ENCODE measurements at regions not wholly inside any gene's neighbourhood (a gene's known extent, or its start where the extent isn't known, plus 50 kb on each side); places are given as distances from the start of the nearest gene placed in this dataset.

- no peak for DNase-seq
These were observed 190.7 kb upstream of the GBE1 start for GRCh38 chr3:81952141-81952540.

- DNase-seq, result no peak
These were observed 190.2 kb upstream of the GBE1 start for GRCh38 chr3:81951636-81952035.

DNA sequence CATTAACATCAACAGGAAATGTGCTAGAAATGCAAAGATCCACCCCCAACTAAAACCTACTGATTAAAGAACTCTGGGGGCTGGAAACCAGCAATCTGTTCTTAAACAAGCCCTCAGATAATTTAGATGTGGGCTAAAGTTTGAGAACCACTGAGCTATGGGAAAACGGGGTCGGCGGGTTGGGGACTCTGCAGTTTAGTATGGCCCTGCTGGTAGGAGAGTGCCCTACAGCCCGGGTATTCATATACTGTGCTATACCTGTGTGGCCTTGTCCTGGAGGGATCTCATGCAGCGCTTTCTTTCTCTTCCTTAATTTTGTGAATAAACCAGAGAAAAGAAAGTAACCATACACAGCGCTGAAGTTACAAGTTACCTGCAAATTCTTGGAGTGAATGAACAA lies 189.7 kb upstream of the GBE1 start:
- DNase-seq, result no peak

- no peak for DNase-seq
These were observed 185.9 kb upstream of the GBE1 start for GRCh38 chr3:81947359-81947758.

- no peak for DNase-seq
These were observed 177.2 kb upstream of the GBE1 start for GRCh38 chr3:81938681-81939080.

GRCh38 chr3:81936817-81937216 lies 175.4 kb upstream of the GBE1 start:
- no peak for DNase-seq

DNA sequence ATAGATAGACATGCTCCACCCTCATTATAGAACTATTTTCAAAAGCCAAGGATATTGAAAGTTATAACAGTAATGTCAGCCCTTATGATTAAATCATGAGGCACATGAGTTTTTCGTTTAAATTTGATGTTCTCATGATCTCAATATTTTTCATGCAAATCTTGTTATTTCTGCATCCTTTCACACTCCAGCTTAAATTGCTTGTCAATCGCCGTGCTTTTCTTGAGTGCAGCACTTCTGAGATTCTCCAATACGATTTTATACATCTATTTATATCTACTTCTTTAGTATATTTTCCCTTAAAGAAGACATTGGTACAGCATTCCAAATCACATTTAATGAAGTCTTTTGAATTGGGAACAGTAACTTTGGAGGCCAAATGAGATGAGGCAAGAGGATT lies 171.2 kb upstream of the GBE1 start:
- no peak for DNase-seq

DNA sequence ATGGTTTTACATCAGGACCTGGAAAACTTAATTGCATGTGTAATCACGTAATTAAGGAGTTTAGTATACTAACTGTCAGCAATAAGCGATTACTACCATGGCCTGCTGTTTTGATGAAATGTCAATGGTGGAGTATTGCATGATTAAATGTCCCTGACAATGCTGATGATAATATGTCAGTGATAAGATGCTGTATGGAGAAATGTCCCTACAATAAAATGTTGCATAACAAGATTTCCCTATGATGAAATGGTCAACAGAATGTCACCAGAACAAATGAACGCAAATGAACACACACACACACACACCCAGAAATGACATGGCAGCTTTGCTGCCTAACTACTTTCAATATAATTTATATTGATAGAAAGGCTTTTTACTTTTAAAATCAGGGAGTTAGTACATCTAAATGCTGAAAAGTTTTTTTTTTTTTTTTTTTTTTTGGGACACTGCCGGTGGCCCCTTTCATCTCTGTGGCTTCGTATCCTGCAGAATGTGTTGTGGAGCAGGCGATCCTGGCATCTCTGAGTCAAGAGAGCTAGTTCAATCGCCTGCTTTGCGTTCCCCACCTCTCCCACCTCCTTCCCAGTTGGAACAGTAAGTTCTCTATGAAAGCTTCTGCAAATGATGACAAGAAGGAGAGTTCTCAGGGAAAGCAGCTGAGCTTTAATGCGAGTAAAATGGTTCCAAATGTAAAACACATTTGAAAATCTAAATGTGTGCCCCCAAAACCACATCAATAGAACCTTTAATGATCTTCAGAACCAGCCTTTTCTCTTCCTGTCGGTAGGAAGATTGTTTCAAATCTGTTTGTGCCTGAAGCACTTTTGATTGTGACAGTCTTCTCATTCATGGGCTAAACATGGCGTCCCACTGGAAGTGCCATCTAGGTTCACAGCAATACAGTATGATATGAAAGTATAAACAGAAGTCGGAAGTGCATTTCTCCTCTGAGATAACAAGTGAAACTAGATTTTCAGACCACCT lies 170.1 kb upstream of the GBE1 start:
- no peak for DNase-seq

- DNase-seq, result no peak
These were observed 168.3 kb upstream of the GBE1 start for GRCh38 chr3:81929697-81930096.

DNA sequence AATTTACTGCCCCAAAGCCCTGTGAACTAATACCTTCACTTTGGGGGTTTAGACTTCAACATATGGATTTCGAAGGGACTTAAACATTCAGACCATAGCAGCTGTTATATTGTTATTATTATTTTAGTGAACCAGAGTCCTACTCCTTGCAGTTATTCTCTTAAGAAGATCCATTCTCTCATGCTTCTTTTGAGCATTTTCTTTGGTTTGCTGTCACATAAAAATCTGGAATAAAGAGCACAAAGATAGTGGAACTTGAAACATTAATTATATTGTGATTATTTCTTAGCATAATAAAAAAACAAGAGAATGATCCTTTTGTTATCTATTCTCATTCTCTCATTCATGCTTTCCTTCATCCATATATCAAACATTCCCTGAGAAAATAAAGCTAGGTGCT lies 166.4 kb upstream of the GBE1 start:
- no peak for DNase-seq

- DNase-seq, result no peak
These were observed 163.9 kb upstream of the GBE1 start for GRCh38 chr3:81925385-81925784.

DNA sequence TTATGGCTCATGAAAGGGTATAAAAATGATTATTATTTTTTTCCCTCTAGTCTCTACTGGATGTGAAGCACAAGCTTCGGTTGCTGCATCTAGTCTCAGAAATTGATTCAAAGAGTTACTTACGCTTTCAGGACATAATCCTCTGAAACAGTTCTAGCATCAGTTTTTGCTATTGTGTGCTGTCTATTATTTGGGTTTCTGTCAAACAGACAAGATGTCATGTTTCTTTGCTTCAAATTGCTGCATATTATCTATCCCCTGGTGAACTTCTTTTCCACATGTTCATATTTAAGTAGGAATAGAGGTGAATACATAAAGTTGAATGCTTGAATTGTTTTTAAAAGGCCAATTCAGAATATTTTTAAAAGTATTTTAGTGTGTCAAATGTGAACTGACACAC lies 161.6 kb upstream of the GBE1 start:
- no peak for DNase-seq

DNA sequence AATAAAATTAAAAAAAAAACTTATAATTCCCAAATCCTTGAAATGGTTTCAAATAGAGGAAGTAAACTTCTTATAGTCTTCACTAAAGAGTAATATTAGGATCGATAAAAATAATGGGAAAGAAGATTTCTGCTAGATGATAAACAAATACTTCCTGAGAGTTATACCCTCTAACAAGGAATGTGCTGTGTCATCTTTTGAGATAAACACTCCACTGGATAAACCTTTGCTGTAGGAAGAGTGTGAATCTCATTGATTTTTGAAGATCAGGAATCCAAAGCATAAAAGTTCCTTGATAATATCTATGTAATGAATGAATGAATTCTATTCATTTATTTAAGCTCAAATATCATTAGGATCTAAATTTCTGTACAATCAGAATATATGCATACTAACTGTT lies 161.0 kb upstream of the GBE1 start:
- DNase-seq, result no peak

GRCh38 chr3:81920816-81921215 lies 159.4 kb upstream of the GBE1 start:
- peak; percentile 34 for DNase-seq

GRCh38 chr3:81916890-81917289 lies 155.4 kb upstream of the GBE1 start:
- DNase-seq, result no peak

GRCh38 chr3:81913886-81914663 lies 152.6 kb upstream of the GBE1 start:
- DNase-seq, result peak; percentile 9

- DNase-seq, result no peak
These were observed 149.8 kb upstream of the GBE1 start for GRCh38 chr3:81911221-81911620.

DNA sequence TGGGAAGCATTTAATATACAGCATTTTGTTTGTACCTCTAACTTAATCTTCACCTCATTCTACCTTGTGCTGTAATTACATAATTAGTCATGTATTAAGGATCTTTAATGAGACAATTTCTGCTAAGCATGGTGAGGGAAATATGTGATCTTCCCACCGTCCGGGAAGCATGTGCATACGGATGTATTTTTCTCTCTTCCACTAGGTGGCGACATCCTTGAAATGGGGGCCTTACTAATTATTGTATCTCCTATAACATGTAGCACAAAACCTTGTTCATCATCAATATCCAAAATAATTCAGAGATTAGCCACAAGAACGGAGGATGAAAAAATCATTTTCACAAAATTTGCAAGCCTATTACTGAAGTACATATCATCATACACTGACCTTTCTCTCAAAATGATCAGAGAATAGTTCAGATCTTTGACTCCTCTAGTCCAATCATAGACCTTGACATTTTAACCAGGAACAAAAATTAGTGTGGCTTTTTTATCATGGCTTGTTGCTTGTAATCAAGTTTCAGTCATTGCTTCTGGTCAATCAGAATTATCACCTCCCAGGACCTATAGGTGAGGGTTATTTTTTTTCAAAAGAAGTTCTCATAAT lies 148.9 kb upstream of the GBE1 start:
- DNase-seq, result peak; percentile 32

DNA sequence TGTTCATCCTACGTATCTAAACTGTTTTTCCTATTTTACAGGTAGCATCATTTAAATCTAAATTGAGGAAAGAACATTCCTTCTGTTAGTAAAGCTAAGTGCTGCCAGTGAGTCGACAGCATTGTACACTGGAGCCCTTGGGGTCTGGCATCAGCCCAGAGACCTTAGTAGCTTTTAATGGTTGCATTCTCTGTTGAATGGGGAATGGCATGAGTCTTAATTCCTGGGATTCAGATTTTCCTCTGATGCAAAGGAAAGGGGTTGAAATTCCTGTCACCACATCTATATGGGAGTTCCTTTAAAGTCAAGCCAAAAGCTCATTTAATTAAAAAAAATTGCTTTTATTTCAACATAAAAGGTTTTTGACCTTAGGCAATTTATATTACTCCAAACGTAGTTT lies 148.4 kb upstream of the GBE1 start:
- peak; percentile 31 for DNase-seq

GRCh38 chr3:81908561-81908960 lies 147.1 kb upstream of the GBE1 start:
- no peak for DNase-seq

DNA sequence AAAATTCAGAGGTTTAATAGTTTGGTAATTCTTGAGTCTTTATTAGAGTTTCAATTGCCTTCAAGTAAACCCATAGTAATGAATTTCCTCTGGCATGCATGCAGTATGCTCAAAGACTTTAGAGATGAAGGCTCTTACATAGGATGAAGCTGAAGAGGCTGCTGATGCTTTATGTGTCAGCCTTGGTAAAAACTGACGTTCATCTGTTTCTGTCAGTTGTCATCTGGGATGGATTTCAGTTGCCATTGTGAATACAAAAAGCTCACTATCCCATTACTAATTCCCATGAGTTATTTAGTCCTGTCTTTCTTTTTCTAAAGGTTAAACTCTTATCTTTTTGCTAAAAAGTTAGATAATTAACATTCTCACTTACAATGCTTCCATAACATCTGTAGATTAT lies 136.9 kb upstream of the GBE1 start:
- DNase-seq, result no peak

DNA sequence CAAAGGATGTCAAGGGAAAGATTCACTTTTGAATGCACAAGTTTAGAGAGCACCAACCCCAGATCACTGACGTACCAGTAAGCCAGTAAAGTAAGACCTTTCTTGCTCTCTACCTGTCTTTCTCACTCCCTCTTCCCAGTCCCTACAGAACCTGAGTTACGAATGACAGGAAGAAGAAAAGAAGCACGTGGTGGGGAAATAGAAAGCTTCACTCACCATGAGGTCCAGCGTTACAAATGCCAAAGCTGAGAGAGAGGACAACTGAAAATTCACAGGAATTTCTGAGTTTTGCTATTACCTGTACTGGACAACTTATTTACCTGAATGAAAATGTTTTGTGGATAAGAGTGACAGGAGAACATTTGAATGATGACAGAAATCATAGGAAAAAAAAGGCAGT lies 133.2 kb upstream of the GBE1 start:
- DNase-seq, result no peak
